ENCODE measurements at regions not wholly inside any gene's neighbourhood (a gene's known extent, or its start where the extent isn't known, plus 50 kb on each side); places are given as distances from the start of the nearest gene placed in this dataset.

DNA sequence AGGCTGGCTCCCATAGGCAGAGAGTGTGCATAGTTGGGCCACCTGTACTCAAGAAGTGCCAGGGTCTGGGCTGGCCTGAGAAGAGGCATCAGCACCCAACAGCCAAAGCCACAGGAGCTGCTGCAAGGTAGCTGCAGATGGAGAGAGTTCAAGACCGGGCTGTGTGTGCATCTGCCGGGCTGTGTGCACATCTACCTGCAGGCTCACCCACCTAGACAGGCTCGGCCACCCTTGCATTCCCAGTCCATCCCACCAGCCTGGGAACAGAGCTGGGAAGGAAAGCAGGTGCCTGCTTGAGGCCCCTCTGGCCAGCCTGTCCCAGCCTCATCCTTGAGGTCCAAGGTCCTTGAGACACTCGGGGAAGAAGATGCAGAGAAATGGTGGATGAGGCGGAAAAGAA, 194.4 kb upstream of the AJAP1 start:
- TF ChIP-seq POLR2A (IDR thresholded peaks at IDR 0.05), result no peak
- TF ChIP-seq, protein P1, sequence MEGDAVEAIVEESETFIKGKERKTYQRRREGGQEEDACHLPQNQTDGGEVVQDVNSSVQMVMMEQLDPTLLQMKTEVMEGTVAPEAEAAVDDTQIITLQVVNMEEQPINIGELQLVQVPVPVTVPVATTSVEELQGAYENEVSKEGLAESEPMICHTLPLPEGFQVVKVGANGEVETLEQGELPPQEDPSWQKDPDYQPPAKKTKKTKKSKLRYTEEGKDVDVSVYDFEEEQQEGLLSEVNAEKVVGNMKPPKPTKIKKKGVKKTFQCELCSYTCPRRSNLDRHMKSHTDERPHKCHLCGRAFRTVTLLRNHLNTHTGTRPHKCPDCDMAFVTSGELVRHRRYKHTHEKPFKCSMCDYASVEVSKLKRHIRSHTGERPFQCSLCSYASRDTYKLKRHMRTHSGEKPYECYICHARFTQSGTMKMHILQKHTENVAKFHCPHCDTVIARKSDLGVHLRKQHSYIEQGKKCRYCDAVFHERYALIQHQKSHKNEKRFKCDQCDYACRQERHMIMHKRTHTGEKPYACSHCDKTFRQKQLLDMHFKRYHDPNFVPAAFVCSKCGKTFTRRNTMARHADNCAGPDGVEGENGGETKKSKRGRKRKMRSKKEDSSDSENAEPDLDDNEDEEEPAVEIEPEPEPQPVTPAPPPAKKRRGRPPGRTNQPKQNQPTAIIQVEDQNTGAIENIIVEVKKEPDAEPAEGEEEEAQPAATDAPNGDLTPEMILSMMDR (IDR thresholded peaks at IDR 0.05), result no peak

Measured in thyroid gland (tissue), 4 donors.